HG03095 (cell line): ENCODE measurements at regions not wholly inside any gene's neighbourhood (a gene's known extent, or its start where the extent isn't known, plus 50 kb on each side); places are given as distances from the start of the nearest gene placed in this dataset.
"Not testable (repeated sequence)": the region's sequence is repeated elsewhere in the genome, so short reads cannot be mapped to it uniquely, and the experiment has no call there.

Experiments used
- ATAC-seq: cut with Tn5 transposase; IDR thresholded peaks from one replicate; pipeline ENCODE4 v1.9.1; 2021; ENCODE audit warnings: moderate library complexity; ENCODE audit not compliant: unreplicated experiment

- no peak for ATAC-seq
These were observed 445.5 kb upstream of the MKI67 start for GRCh38 chr10:128571745-128572144.

DNA sequence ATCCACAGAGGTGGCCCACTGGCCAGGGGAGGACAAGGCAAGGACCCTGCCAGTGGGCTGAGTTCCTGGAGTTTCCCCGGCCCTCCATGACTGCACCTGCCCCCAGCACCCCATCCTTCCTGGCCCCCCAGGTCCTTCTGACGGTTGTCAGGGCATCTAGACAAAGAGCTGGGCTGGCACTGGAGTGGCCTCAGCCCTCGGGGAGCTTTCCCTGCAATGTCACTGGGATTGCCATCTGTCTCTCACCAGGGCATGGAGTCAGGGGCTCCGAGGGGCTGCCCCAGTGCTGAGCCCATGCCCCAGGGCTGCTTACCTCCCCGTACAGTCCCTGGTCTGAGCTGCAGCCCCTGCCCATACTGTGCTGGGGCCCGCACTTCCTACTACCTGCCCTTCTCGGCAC, 446.5 kb upstream of the MKI67 start:
- ATAC-seq = no peak

- no peak for ATAC-seq
These were observed 447.1 kb upstream of the MKI67 start for GRCh38 chr10:128573281-128573845.

DNA sequence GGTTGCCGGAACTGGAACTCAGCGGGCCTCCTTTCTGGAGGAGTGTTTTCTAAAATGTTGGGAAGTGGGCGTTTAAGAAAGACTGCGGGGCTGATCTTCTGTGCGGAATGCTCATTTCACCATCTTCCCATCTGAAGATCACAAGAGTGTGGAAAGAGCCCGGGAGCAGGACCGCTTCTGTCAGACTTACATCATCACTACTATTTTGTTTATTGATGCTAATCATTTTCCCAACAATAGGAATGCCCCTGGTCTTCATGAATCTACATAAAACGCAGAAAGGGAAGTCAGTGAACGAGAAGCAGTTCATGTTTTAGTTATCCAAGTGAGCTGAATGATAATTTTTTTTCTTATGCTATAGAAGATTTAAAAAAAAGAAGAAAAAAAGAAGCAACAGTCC, 447.8 kb upstream of the MKI67 start:
- no peak for ATAC-seq

DNA sequence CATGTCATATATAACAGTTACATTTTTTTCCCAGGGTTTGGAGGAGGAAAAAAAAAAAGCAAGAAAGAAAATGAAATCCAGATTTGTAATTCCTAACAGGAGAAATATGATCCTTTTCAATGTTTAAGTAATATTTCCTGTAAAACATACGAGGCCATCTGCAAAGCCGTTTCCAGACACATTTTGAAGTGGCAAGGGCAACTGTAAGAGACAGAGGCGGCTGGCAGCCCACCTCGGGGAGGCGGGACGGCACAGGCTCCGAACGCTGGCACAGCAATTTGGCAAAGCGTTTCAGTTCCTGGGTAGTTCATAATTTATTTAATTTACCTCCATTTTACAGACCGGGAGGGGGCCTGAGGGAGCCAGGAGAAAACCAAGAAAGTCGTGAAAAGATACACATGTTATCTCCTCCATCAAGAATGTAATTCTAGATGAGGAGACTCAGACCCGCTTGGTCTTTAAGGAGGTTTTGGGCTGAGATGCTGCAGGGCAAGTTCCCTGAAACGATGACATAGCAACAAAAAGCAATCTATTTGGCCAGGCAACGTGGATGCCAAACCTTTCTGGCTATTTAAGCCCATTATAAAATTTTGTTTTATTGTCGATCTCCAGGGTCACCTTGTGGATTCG, 448.5 kb upstream of the MKI67 start:
- no peak for ATAC-seq

- ATAC-seq = no peak
These were observed 449.5 kb upstream of the MKI67 start for GRCh38 chr10:128575761-128576160.

- ATAC-seq = no peak
These were observed 450.1 kb upstream of the MKI67 start for GRCh38 chr10:128576336-128576735.

GRCh38 chr10:128576943-128577670, 450.9 kb upstream of the MKI67 start:
- no peak for ATAC-seq

DNA sequence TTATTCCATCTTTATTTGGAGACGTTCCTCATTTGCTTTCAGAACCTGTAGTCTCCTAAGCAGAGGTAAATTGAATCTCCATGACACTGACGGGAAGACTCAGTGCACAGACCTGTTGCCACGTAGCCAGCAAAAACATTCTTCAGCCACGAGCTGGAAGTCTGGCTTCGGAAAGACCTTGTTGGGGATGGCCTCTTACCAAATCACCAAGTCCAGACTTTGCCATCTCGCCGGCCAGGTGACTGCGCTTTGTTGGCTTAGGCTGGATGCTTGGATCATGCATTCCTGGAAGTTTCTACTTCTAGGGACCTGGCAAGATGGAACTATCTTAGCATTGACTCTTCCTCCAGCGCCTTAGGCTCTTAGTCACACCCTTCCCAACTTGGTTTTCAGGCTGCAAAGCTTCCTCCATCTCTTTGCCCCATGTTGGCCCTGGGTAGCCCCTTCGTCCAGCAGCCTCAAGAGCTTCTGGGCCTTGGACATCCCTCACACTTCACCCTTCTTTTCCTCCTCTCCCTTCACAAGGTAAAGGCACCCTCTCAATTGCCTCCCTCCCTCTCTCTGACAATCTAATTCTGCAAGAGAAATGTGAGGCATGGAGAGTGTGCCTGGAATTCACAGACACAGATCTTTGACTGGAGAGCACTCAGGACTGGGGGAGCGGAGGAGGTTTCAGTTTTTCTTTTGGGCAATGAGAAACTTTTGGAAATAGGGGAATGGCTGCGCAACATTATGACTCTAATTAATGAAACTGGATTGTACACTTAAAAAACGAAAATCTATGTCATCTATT, 451.9 kb upstream of the MKI67 start:
- ATAC-seq = no peak

- ATAC-seq = no peak
These were observed 452.5 kb upstream of the MKI67 start for GRCh38 chr10:128578766-128579165.

GRCh38 chr10:128579280-128579865, 453.1 kb upstream of the MKI67 start:
- ATAC-seq = no peak

GRCh38 chr10:128579901-128580300, 453.7 kb upstream of the MKI67 start:
- ATAC-seq = no peak

- ATAC-seq = not testable (repeated sequence)
These were observed 456.9 kb upstream of the MKI67 start for GRCh38 chr10:128583125-128583524.

GRCh38 chr10:128586599-128586998, 460.4 kb upstream of the MKI67 start:
- not testable (repeated sequence) for ATAC-seq

DNA sequence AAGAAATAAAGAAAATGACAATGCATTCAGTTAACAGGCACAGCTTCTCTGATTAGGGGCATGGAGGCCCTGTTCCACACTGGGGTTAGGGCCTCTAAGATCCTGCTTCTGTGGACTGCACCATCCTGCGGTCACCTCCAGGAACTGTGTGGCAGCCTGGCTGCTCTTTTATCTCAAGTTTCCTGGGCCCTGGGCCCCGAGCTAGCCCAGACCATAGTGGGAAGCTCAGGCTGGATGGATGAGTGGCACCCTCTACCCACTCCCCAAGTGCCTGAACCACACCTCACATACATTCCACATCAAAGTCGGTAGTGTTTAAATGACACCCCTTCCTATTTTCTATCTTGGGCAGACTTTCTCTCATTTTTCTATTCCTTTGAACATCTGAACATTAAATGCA, 461.5 kb upstream of the MKI67 start:
- ATAC-seq = no peak

DNA sequence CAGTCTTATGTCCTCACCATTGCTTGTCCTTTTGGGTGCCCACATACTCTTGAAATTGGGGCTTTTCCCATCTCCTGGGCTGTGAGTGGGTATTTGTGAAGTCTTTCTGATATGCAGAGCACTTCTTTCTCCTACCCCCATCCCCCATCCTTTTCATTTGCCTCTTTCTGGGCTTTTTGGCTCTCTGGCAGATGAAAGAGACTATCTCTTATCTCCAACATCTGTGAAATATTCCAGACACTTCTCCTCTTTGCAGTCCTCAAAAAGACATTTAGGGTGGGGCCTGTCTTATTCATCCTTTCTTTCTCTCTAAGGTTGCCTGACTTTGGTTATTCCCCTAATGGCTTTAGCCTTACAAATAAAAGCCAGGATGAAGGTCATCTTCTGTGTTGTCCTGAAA, 462.2 kb upstream of the MKI67 start:
- ATAC-seq = no peak

GRCh38 chr10:128594688-128595087, 468.5 kb upstream of the MKI67 start:
- ATAC-seq = no peak

DNA sequence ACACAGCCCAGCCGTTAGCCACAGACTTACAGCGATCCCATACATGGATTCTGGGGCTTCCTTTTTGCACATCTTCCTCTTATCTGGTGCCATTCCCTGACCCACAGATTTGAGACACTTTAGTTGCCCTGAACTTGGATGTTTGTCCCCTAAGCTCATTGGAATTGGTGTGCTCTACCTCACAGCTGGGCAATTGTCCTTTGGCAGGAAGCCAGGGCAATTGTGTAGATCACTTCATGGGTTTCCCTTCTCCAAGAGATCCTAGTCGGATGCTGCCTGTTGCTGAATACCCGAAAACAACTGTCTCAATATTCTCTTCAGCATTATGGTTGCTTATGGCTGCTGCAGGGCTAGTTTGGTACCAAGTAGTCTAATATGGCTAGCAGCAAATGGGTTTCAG, 470.7 kb upstream of the MKI67 start:
- no peak for ATAC-seq

DNA sequence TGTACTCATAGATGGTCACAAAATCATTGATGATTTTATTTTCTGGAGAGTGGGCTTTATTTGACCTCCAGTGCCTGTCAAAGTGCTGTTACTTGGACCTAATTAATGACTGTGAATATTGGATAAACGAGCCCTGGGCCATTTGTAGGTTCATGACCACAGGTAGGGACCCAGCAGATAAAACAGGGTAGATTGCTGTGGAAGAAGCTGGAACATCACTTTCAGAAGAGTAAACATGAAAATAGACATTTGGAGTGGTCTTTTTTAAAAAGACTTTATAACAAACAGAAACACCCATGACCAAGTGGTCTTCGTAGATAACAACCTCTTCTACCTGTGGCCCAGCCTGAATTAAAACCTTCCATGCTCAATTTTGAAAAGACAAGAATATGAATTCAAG, 472.8 kb upstream of the MKI67 start:
- no peak for ATAC-seq

- ATAC-seq = no peak
These were observed 473.3 kb upstream of the MKI67 start for GRCh38 chr10:128599538-128599937.

DNA sequence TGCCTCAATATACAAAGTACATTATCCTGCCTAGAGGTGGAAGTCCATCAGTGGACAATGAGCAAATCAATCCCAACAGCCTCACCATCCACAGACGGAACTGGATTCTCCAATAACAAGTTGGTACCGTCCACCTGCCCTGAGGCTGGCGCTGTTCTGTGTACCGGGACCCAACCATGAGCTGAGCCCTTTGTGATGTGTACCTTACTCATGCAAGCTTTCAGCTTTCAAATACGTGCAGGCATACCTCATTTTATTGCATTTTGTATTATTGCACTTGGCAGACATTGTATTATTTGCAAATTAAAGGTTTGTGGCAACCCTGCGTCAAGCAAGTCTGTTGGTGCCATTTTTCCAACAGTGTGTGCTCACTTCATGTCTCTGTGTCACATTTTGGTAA, 476.0 kb upstream of the MKI67 start:
- ATAC-seq = no peak
